ACC112 (cell line): ENCODE measurements at regions not wholly inside any gene's neighbourhood (a gene's known extent, or its start where the extent isn't known, plus 50 kb on each side); places are given as distances from the start of the nearest gene placed in this dataset.

Experiments used
- H2AFZ ChIP-seq: fragments of 200-600 bp; sonication (generic); one replicate; pipeline ENCODE4 v1.6.0; 2017; ENCODE audit warnings: antibody characterized with exemption, low read length; ENCODE audit not compliant: unreplicated experiment
- H3K27ac ChIP-seq: fragments of 200-600 bp; sonication (generic); 2 replicates; pipeline ENCODE4 v1.5.1; 2014; ENCODE audit warnings: low read depth, mild to moderate bottlenecking, antibody characterized with exemption, low read length, moderate library complexity
- H3K27me3 ChIP-seq: fragments of 200-600 bp; sonication (generic); 2 replicates; pipeline ENCODE4 v1.6.1; 2014; ENCODE audit warnings: mild to moderate bottlenecking, antibody characterized with exemption, low read length, moderate library complexity, mixed read lengths; ENCODE audit not compliant: insufficient read depth
- H3K36me3 ChIP-seq: fragments of 200-600 bp; sonication (generic); 2 replicates; pipeline ENCODE4 v1.6.1; 2016; ENCODE audit warnings: mild to moderate bottlenecking, antibody characterized with exemption, low read length, moderate library complexity, mixed read lengths; ENCODE audit not compliant: insufficient read depth
- H3K4me1 ChIP-seq: fragments of 200-600 bp; sonication (generic); one replicate; pipeline ENCODE4 v1.6.1; 2016; ENCODE audit warnings: low read length, mixed read lengths; ENCODE audit not compliant: insufficient read depth, unreplicated experiment, control insufficient read depth
- H3K4me3 ChIP-seq: fragments of 200-600 bp; sonication (generic); 2 replicates; pipeline ENCODE4 v1.5.1; 2014; ENCODE audit warnings: mild to moderate bottlenecking, low read depth, low read length
- H3K79me2 ChIP-seq: fragments of 200-600 bp; sonication (generic); one replicate; pipeline ENCODE4 v1.6.0; 2016; ENCODE audit warnings: low read length; ENCODE audit not compliant: control insufficient read depth, unreplicated experiment, insufficient read depth

GRCh38 chr2:9756692-9757250, 86.5 kb upstream of the TAF1B start:
- no peak overlapping the region for H3K4me3 ChIP-seq
- H3K79me2 ChIP-seq = no peaks in the 10 kb centered on the region
- peaks cover 33% of the 10 kb centered on the region for H3K4me1 ChIP-seq
- no peak overlapping the region for H2AFZ ChIP-seq
- no peak overlapping the region for H3K27ac ChIP-seq
- H3K36me3 ChIP-seq = no peaks in the 10 kb centered on the region
- 0 out of 2 replicates have a peak, but pooled peaks cover 7% of the 10 kb centered on the region for H3K27me3 ChIP-seq

- H3K4me1 ChIP-seq = peaks cover 26% of the 10 kb centered on the region
- no peak overlapping the region for H2AFZ ChIP-seq
- no peaks in the 10 kb centered on the region for H3K36me3 ChIP-seq
- H3K27ac ChIP-seq = no peak overlapping the region
- peak overlapping the region; percentile 50 for H3K4me3 ChIP-seq
- H3K27me3 ChIP-seq = 0 out of 2 replicates have a peak, but pooled peaks cover 7% of the 10 kb centered on the region
- no peaks in the 10 kb centered on the region for H3K79me2 ChIP-seq
Measured at GRCh38 chr2:9757501-9758264, 85.6 kb upstream of the TAF1B start.

GRCh38 chr2:9758741-9759140, 84.5 kb upstream of the TAF1B start:
- peaks cover 15% of the 10 kb centered on the region for H3K4me1 ChIP-seq

GRCh38 chr2:9760069-9760901, 83.0 kb upstream of the TAF1B start:
- Histone ChIP-seq H3K4me1 (peaks cover 6% of the 10 kb centered on the region), H3K27ac (no peak overlapping the region), H3K4me3 (no peak overlapping the region), H2AFZ (no peak overlapping the region), H3K36me3 (no peaks in the 10 kb centered on the region), H3K27me3 (0 out of 2 replicates have a peak, but pooled peaks cover 7% of the 10 kb centered on the region), H3K79me2 (no peaks in the 10 kb centered on the region)

More at GRCh38 chr2:9758741-9759140, 84.5 kb upstream of the TAF1B start:
- H3K36me3 ChIP-seq = no peaks in the 10 kb centered on the region
- no peak overlapping the region for H3K27ac ChIP-seq
- no peaks in the 10 kb centered on the region for H3K79me2 ChIP-seq
- H3K4me3 ChIP-seq = no peak overlapping the region
- no peak overlapping the region for H2AFZ ChIP-seq
- H3K27me3 ChIP-seq = 0 out of 2 replicates have a peak, but pooled peaks cover 7% of the 10 kb centered on the region

GRCh38 chr2:9760902-9761228, 82.4 kb upstream of the TAF1B start:
- Histone ChIP-seq H2AFZ (no peak overlapping the region), H3K4me1 (peaks cover 6% of the 10 kb centered on the region), H3K27ac (no peak overlapping the region)

GRCh38 chr2:9761577-9761976, 81.7 kb upstream of the TAF1B start:
- no peak overlapping the region for H2AFZ ChIP-seq
- H3K4me3 ChIP-seq = no peak overlapping the region
- H3K4me1 ChIP-seq = peaks cover 6% of the 10 kb centered on the region
- no peaks in the 10 kb centered on the region for H3K36me3 ChIP-seq
- H3K27ac ChIP-seq = no peak overlapping the region
- H3K79me2 ChIP-seq = no peaks in the 10 kb centered on the region
- H3K27me3 ChIP-seq = 0 out of 2 replicates have a peak, but pooled peaks cover 7% of the 10 kb centered on the region

More at GRCh38 chr2:9760902-9761228, 82.4 kb upstream of the TAF1B start:
- H3K79me2 ChIP-seq = no peaks in the 10 kb centered on the region
- 0 out of 2 replicates have a peak, but pooled peaks cover 7% of the 10 kb centered on the region for H3K27me3 ChIP-seq
- H3K36me3 ChIP-seq = no peaks in the 10 kb centered on the region
- no peak overlapping the region for H3K4me3 ChIP-seq

GRCh38 chr2:9762164-9762563, 81.1 kb upstream of the TAF1B start:
- no peak overlapping the region for H3K4me3 ChIP-seq
- H3K27ac ChIP-seq = no peak overlapping the region
- no peaks in the 10 kb centered on the region for H3K36me3 ChIP-seq
- no peak overlapping the region for H2AFZ ChIP-seq
- H3K4me1 ChIP-seq = peaks cover 5% of the 10 kb centered on the region
- 0 out of 2 replicates have a peak, but pooled peaks cover 7% of the 10 kb centered on the region for H3K27me3 ChIP-seq
- H3K79me2 ChIP-seq = no peaks in the 10 kb centered on the region

GRCh38 chr2:9762941-9763340, 80.3 kb upstream of the TAF1B start:
- Histone ChIP-seq H3K4me3 (no peak overlapping the region), H3K27me3 (0 out of 2 replicates have a peak, but pooled peaks cover 4% of the 10 kb centered on the region), H3K79me2 (no peaks in the 10 kb centered on the region), H2AFZ (no peak overlapping the region), H3K27ac (no peak overlapping the region), H3K36me3 (no peaks in the 10 kb centered on the region), H3K4me1 (no peaks in the 10 kb centered on the region)

- Histone ChIP-seq H3K4me1 (no peaks in the 10 kb centered on the region), H3K27ac (no peak overlapping the region), H3K79me2 (no peaks in the 10 kb centered on the region), H2AFZ (no peak overlapping the region), H3K27me3 (no peaks in the 10 kb centered on the region), H3K4me3 (no peak overlapping the region), H3K36me3 (no peaks in the 10 kb centered on the region)
Measured at GRCh38 chr2:9763356-9764152, 79.7 kb upstream of the TAF1B start.

- Histone ChIP-seq H3K27me3 (no peaks in the 10 kb centered on the region), H3K27ac (no peak overlapping the region), H3K79me2 (no peaks in the 10 kb centered on the region), H3K36me3 (no peaks in the 10 kb centered on the region), H3K4me1 (no peaks in the 10 kb centered on the region), H3K4me3 (no peak overlapping the region), H2AFZ (no peak overlapping the region)
Measured at GRCh38 chr2:9764153-9764778, 79.0 kb upstream of the TAF1B start.
